ENCODE measurements at regions not wholly inside any gene's neighbourhood (a gene's known extent, or its start where the extent isn't known, plus 50 kb on each side); places are given as distances from the start of the nearest gene placed in this dataset.

- ChIA-PET POLR2A (no interaction called here), CTCF (interaction anchor here (1.5 kb wide), 1 partner anchor 8 kb away, joined by 4 read pairs; no protein-coding TSS in a partner anchor)
- Mint-ChIP-seq H3K27ac (no peak overlapping the region), H3K4me1 (no peaks in the 10 kb centered on the region), H3K27me3 (ENCODE audit: low read depth) (peaks cover 7% of the 10 kb centered on the region), H3K4me3 (no peak overlapping the region), H3K9me3 (peaks cover 23% of the 10 kb centered on the region), H3K36me3 (peaks cover 19% of the 10 kb centered on the region)
- ATAC-seq: no peak
- no peak for DNase-seq (ENCODE audit: low spot score)
- TF ChIP-seq TP53 (CRISPR knock-in tag; IDR thresholded peaks at IDR 0.05) (no peak), SOX15 (CRISPR knock-in tag; IDR thresholded peaks at IDR 0.05) (no peak), CDX4 (CRISPR knock-in tag; IDR thresholded peaks at IDR 0.05; ENCODE audit: borderline replicate concordance) (no peak), IRF1 (CRISPR knock-in tag; IDR thresholded peaks at IDR 0.05) (no peak), SMAD3 (CRISPR knock-in tag; IDR thresholded peaks at IDR 0.05; ENCODE audit: borderline replicate concordance) (no peak), ARID4B (CRISPR knock-in tag; IDR thresholded peaks at IDR 0.05; ENCODE audit: borderline replicate concordance) (no peak), USF1 (CRISPR knock-in tag; IDR thresholded peaks at IDR 0.05) (no peak), FOXP4 (CRISPR knock-in tag; IDR thresholded peaks at IDR 0.05) (no peak), MLX (CRISPR knock-in tag; IDR thresholded peaks at IDR 0.05) (no peak), RELA (CRISPR knock-in tag; IDR thresholded peaks at IDR 0.05; ENCODE audit: borderline replicate concordance) (no peak)
These were observed 111.1 kb upstream of the DUSP22 start for GRCh38 chr6:181049-181654.

GRCh38 chr6:183668-184067 lies 108.6 kb upstream of the DUSP22 start:
- no peak for ATAC-seq
- no peaks in the 10 kb centered on the region for H3K4me1 Mint-ChIP-seq
- H3K36me3 Mint-ChIP-seq: peaks cover 9% of the 10 kb centered on the region
- H3K27me3 Mint-ChIP-seq (ENCODE audit: low read depth): peaks cover 3% of the 10 kb centered on the region
- H3K4me3 Mint-ChIP-seq: no peak overlapping the region
- no peak for DNase-seq (ENCODE audit: low spot score)
- H3K9me3 Mint-ChIP-seq: peaks cover 11% of the 10 kb centered on the region
- POLR2A ChIA-PET: no interaction called here
- CTCF ChIA-PET: interaction anchor here (0.8 kb wide), 1 partner anchor 225 kb away, joined by 3 read pairs; no protein-coding TSS in a partner anchor
- H3K27ac Mint-ChIP-seq: no peak overlapping the region
- TF ChIP-seq RORB (CRISPR knock-in tag; IDR thresholded peaks at IDR 0.05): no peak
- TF ChIP-seq TEAD1 (CRISPR knock-in tag; IDR thresholded peaks at IDR 0.05): no peak
- TF ChIP-seq AFF4 (CRISPR knock-in tag; IDR thresholded peaks at IDR 0.05; ENCODE audit: borderline replicate concordance): no peak
- no peak for TF ChIP-seq ZNF317 (CRISPR knock-in tag; IDR thresholded peaks at IDR 0.05; ENCODE audit: borderline replicate concordance, low read depth)
- TF ChIP-seq TEAD4 (CRISPR knock-in tag; IDR thresholded peaks at IDR 0.05): no peak
- TF ChIP-seq ZBTB43 (CRISPR knock-in tag; IDR thresholded peaks at IDR 0.05): no peak
